ENCODE measurements at regions not wholly inside any gene's neighbourhood (a gene's known extent, or its start where the extent isn't known, plus 50 kb on each side); places are given as distances from the start of the nearest gene placed in this dataset.

DNA sequence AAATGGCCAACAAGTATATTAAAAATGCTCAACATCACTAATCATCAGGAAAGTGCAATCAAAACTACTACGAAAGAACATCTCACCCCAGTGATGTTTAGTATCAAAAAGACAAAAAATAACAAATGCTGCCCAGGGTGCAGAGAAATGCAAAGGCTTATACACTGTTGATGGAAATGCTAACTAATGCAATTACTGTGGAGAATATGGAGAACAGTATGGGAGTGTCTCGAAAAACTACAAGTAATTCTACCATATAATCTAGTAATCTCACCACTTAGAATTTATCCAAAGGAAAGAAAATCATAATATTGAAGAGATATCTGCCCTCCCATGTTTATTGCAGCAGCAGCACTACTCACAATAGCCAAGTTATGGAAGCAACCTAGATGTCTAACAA is 246.5 kb upstream of the VLDLR start:
- intact Hi-C loops (cut with DNase I; ENCODE audit: low total_unique reads) (no loop called here), in situ Hi-C loops (cut with MboI; ENCODE audit: low sequenced_read_pairs in 4 of 4) (no loop called here)
- DNase-seq (no peak), ATAC-seq (no peak)
- no peak for TF ChIP-seq POLR2A (IDR thresholded peaks at IDR 0.05)
- TF ChIP-seq, protein P1, sequence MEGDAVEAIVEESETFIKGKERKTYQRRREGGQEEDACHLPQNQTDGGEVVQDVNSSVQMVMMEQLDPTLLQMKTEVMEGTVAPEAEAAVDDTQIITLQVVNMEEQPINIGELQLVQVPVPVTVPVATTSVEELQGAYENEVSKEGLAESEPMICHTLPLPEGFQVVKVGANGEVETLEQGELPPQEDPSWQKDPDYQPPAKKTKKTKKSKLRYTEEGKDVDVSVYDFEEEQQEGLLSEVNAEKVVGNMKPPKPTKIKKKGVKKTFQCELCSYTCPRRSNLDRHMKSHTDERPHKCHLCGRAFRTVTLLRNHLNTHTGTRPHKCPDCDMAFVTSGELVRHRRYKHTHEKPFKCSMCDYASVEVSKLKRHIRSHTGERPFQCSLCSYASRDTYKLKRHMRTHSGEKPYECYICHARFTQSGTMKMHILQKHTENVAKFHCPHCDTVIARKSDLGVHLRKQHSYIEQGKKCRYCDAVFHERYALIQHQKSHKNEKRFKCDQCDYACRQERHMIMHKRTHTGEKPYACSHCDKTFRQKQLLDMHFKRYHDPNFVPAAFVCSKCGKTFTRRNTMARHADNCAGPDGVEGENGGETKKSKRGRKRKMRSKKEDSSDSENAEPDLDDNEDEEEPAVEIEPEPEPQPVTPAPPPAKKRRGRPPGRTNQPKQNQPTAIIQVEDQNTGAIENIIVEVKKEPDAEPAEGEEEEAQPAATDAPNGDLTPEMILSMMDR (IDR thresholded peaks at IDR 0.05 in 4 of 5, conservative IDR thresholded peaks at IDR 0.05 in 1 of 5) = no peak
- H3K27me3 ChIP-seq = no peaks in the 10 kb centered on the region
- no peaks in the 10 kb centered on the region for H3K9me3 ChIP-seq
- no peaks in the 10 kb centered on the region for H3K4me1 ChIP-seq
- H3K27ac ChIP-seq = no peak overlapping the region
- no peak overlapping the region for H3K4me3 ChIP-seq
- H3K36me3 ChIP-seq = no peaks in the 10 kb centered on the region

GRCh38 chr9:2377117-2377516 is 244.5 kb upstream of the VLDLR start:
- in situ Hi-C loops (cut with MboI; ENCODE audit: low sequenced_read_pairs in 4 of 4) = no loop called here

GRCh38 chr9:2377834-2378233 is 243.8 kb upstream of the VLDLR start:
- Histone ChIP-seq H3K4me1 (no peaks in the 10 kb centered on the region), H3K4me3 (no peak overlapping the region), H3K9me3 (no peaks in the 10 kb centered on the region), H3K27ac (no peak overlapping the region), H3K27me3 (no peaks in the 10 kb centered on the region), H3K36me3 (no peaks in the 10 kb centered on the region)
- TF ChIP-seq, protein P1 (IDR thresholded peaks at IDR 0.05 in 4 of 5, conservative IDR thresholded peaks at IDR 0.05 in 1 of 5) = no peak
- TF ChIP-seq POLR2A (IDR thresholded peaks at IDR 0.05) = no peak
- intact Hi-C loops (cut with DNase I; ENCODE audit: low total_unique reads) (no loop called here), in situ Hi-C loops (cut with MboI; ENCODE audit: low sequenced_read_pairs in 4 of 4) (no loop called here)
- DNase-seq = no peak
- ATAC-seq = no peak

More at GRCh38 chr9:2377117-2377516, 244.5 kb upstream of the VLDLR start:
- no peak for TF ChIP-seq POLR2A (IDR thresholded peaks at IDR 0.05)
- TF ChIP-seq, protein P1 (IDR thresholded peaks at IDR 0.05 in 4 of 5, conservative IDR thresholded peaks at IDR 0.05 in 1 of 5) = no peak
- intact Hi-C loops (cut with DNase I; ENCODE audit: low total_unique reads) = no loop called here
- Histone ChIP-seq H3K4me1 (no peaks in the 10 kb centered on the region), H3K27ac (no peak overlapping the region), H3K27me3 (no peaks in the 10 kb centered on the region), H3K4me3 (no peak overlapping the region), H3K36me3 (no peaks in the 10 kb centered on the region), H3K9me3 (no peaks in the 10 kb centered on the region)
- ATAC-seq (no peak), DNase-seq (no peak)

DNA sequence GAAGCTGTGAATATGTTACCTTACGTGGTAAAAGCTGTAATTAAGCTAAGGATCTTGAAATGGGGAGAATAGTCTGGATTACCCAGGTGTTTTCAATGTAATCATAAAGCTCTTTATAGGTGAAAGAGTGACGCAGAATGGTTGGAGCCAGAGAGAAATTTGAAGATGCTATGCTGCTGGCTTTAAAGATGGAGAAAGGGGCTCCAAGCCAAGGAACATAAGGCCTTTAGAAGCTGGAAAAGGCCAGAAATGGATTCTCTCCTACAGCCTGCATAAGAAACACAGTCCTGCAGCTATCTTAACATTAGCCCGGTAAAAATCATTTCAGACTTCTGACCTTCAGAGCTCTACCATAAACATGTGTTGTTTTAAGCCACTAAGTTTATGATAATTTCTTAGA is 243.3 kb upstream of the VLDLR start:
- no peaks in the 10 kb centered on the region for H3K27me3 ChIP-seq
- no peak for TF ChIP-seq POLR2A (IDR thresholded peaks at IDR 0.05)
- TF ChIP-seq, protein P1 (IDR thresholded peaks at IDR 0.05 in 4 of 5, conservative IDR thresholded peaks at IDR 0.05 in 1 of 5) = no peak
- in situ Hi-C loops (cut with MboI; ENCODE audit: low sequenced_read_pairs in 4 of 4) (no loop called here), intact Hi-C loops (cut with DNase I; ENCODE audit: low total_unique reads) (no loop called here)
- no peaks in the 10 kb centered on the region for H3K4me1 ChIP-seq
- no peak overlapping the region for H3K27ac ChIP-seq
- no peak overlapping the region for H3K4me3 ChIP-seq
- ATAC-seq = no peak
- DNase-seq = no peak
- no peaks in the 10 kb centered on the region for H3K36me3 ChIP-seq
- no peaks in the 10 kb centered on the region for H3K9me3 ChIP-seq

DNA sequence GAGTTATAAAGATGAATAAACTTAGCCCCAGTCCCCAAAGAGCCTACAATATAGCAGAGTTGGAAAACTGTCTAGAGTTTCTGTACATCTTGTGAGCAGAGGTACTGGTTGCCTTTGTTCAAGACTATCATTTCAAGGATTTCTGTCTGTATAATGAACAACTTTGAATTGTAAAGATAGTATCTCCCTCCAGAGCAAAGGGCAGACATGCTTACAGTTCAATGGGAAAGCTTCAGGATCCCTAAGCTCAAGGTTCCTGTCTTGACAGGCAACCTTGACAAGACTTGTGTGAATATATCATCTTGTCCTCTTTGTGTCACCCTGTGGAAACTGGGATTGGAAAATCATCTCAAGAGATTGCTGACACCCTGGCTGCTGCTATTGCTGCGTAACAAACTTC is 242.8 kb upstream of the VLDLR start:
- Histone ChIP-seq H3K27me3 (no peaks in the 10 kb centered on the region), H3K36me3 (no peaks in the 10 kb centered on the region), H3K27ac (no peak overlapping the region), H3K4me3 (no peak overlapping the region), H3K4me1 (no peaks in the 10 kb centered on the region), H3K9me3 (no peaks in the 10 kb centered on the region)
- DNase-seq = no peak
- in situ Hi-C loops (cut with MboI; ENCODE audit: low sequenced_read_pairs in 4 of 4) (no loop called here), intact Hi-C loops (cut with DNase I; ENCODE audit: low total_unique reads) (no loop called here)
- no peak for ATAC-seq
- TF ChIP-seq POLR2A (IDR thresholded peaks at IDR 0.05) = no peak
- TF ChIP-seq, protein P1 (IDR thresholded peaks at IDR 0.05 in 4 of 5, conservative IDR thresholded peaks at IDR 0.05 in 1 of 5) = no peak

Data from gastrocnemius medialis (tissue), 4 donors.